HG03460 (cell line): ENCODE measurements at regions not wholly inside any gene's neighbourhood (a gene's known extent, or its start where the extent isn't known, plus 50 kb on each side); places are given as distances from the start of the nearest gene placed in this dataset.
A peak's percentile ranks its signal among the peaks of the same experiment; 100 is the strongest.

Experiments
- ATAC-seq: cut with Tn5 transposase; IDR thresholded peaks from one replicate; pipeline ENCODE4 v1.9.1; 2021; ENCODE audit not compliant: unreplicated experiment

GRCh38 chr10:20963056-20963455 is 65.9 kb upstream of the NEBL start:
- no peak for ATAC-seq

GRCh38 chr10:20962165-20962564 is 65.1 kb upstream of the NEBL start:
- ATAC-seq = no peak

DNA sequence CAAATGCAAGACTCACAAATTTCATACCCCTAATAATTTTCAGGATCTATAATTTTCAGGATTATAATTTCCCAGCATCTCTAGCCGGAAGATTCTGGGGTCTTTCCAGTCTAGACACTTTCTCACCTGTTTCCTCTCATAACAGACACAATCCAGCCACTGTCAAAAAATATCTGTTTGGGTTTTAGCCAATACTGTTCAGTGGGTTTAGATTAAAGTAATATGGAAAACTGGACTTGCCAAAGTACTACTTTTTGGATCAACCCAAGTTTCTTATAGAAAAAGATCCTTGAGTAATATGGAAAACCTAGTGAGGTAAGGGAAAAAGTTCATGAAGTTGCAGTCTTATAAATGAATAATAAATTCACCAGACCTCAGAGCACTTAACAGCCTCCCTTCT is 62.1 kb upstream of the NEBL start:
- no peak for ATAC-seq

GRCh38 chr10:20958764-20959163 is 61.7 kb upstream of the NEBL start:
- no peak for ATAC-seq

DNA sequence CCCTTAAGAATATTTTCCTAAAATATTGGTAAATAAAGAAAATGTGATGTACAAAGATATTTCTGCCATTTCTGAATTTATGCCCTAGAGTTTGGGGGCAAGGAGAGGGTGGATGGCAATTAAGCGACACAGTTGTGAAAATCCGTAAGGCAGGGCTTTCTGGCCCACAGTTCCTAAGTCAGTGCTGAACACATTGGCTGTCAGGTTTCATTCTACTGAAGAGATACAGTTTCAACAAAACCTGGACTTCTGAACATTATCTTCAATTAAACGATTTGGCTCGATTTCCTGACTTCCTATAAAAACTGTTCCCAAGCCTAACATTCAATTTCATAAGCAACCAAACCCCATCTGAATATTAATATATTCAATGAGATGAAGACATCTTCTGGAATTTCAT is 61.1 kb upstream of the NEBL start:
- no peak for ATAC-seq

GRCh38 chr10:20957744-20958143 is 60.6 kb upstream of the NEBL start:
- no peak for ATAC-seq

DNA sequence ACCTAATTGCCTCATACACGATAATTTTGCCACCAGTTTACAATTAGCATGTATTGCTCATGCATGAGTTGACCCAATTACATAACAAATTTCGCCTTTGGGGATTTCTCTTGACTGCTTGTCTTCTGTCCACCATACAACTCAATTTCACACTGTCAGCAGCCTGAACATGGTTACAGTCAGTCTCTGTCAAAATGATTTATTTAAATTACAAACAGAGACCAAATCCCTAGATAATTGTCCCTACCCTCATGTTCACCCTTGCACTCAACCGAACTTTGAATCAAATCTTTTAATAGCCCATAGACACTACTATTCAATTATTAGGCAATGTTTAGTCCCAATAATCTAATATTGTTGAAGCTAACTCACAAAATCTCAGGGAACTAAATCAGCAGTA is 59.7 kb upstream of the NEBL start:
- ATAC-seq = no peak

- ATAC-seq = no peak
Measured at GRCh38 chr10:20955355-20955893, 58.3 kb upstream of the NEBL start.

- no peak for ATAC-seq
Measured at GRCh38 chr10:20954519-20954918, 57.4 kb upstream of the NEBL start.

- ATAC-seq = no peak
Measured at GRCh38 chr10:20953120-20953519, 56.0 kb upstream of the NEBL start.

DNA sequence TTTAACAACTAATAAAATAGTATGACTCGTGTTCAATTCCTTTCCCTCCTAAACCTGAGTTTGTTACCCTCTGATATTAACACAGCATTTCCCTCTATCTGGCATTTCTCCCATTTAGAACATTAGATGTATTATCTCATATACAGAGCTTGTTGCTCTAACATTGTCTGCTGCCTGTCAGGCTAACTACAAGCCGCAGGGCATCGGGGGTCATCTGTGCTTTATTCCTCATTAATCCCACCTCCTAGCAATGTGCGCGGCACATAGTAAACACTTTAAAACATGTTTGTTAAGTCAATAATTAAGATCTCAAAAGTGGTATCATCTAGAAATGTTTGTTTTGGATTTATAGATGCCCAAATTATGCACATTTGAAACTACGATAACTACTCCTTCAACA is 52.9 kb upstream of the NEBL start:
- ATAC-seq = no peak

DNA sequence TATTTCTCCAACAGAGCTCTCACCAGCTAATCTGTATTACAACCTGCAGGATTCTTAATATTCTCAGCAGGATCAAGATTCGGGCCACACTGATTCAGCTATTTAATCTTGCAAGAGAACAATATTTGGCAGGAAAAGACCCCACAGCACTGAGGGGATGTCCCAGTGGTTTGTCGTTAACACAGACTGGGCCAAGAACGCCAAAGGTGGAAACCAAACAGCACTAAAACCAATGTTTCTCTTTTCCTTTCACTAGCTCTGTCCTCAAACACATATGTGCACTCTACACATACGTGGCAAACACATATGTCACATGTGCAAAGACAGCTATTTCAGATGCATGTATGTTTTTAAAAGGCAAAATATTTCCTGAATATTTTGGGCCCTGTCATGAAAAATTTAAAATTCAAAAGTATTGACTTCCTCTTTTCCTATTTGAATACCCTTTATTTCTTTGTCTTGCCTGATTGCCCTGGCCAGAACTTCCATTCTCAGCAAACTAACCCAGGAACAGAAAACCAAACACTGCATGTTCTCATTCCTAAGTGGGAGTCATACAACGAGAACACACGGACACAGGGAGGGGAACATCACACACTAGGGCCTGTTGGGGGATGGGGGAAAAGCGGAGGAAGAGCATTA is 51.7 kb upstream of the NEBL start:
- ATAC-seq = peak; percentile 56
